Neural cell (in vitro differentiated cells): ENCODE measurements at regions not wholly inside any gene's neighbourhood (a gene's known extent, or its start where the extent isn't known, plus 50 kb on each side); places are given as distances from the start of the nearest gene placed in this dataset.
A peak's percentile ranks its signal among the peaks of the same experiment; 100 is the strongest.

Experiments used
- EP300 ChIP-seq: fragments of 450-650 bp; conservative IDR thresholded peaks from 2 replicates; pipeline ENCODE4 v1.6.1; 2014; ENCODE audit warnings: antibody characterized with exemption, mild to moderate bottlenecking, moderate library complexity; ENCODE audit not compliant: poor library complexity, severe bottlenecking
- EZH2 ChIP-seq: fragments of 200-600, 300-800 bp; shearing (Covaris generic), sonication (generic); IDR thresholded peaks from 2 replicates; pipeline ENCODE4 v1.6.1; 2014; ENCODE audit warnings: antibody characterized with exemption, low read length, borderline replicate concordance, mild to moderate bottlenecking; ENCODE audit not compliant: insufficient read depth, poor library complexity, severe bottlenecking
- POLR2AphosphoS5 ChIP-seq: IDR thresholded peaks from 2 replicates; pipeline ENCODE4 v1.6.1; 2012
- RAD21 ChIP-seq: fragments of 450-650 bp; conservative IDR thresholded peaks from 2 replicates; pipeline ENCODE4 v1.6.1; 2014; ENCODE audit warnings: antibody characterized with exemption, mild to moderate bottlenecking, moderate library complexity
- REST ChIP-seq: IDR thresholded peaks from 2 replicates; pipeline ENCODE4 v1.6.1; 2012; ENCODE audit warnings: borderline replicate concordance
- TAF1 ChIP-seq: IDR thresholded peaks from 2 replicates; pipeline ENCODE4 v1.6.1; 2012; ENCODE audit warnings: low read depth
- TF ChIP-seq, protein P1 (sequence below): fragments of 450-650 bp; IDR thresholded peaks from 2 replicates; pipeline ENCODE4 v1.5.1; 2014; ENCODE audit warnings: antibody characterized with exemption, mild to moderate bottlenecking, moderate library complexity; ENCODE audit not compliant: poor library complexity, severe bottlenecking

DNA sequence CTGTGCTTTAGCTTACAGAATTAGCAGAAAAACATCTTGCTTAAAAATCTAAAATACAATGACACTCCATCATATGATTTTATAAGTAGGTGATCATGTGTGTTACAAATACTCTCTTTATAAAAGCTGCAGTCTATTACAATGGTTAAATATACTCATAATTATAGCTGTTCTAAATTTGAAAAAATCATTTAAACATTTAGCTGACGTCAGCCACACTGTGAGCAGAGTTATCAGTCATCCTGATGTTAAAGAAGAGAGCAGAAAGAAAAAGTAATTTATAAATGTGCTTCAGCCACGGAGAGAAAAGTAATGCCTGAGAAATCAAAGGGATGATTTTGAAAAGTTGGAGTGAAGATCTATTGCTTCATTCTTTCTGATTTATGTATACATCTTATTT lies 1325.9 kb upstream of the B3GALT2 start:
- TF ChIP-seq, protein P1, sequence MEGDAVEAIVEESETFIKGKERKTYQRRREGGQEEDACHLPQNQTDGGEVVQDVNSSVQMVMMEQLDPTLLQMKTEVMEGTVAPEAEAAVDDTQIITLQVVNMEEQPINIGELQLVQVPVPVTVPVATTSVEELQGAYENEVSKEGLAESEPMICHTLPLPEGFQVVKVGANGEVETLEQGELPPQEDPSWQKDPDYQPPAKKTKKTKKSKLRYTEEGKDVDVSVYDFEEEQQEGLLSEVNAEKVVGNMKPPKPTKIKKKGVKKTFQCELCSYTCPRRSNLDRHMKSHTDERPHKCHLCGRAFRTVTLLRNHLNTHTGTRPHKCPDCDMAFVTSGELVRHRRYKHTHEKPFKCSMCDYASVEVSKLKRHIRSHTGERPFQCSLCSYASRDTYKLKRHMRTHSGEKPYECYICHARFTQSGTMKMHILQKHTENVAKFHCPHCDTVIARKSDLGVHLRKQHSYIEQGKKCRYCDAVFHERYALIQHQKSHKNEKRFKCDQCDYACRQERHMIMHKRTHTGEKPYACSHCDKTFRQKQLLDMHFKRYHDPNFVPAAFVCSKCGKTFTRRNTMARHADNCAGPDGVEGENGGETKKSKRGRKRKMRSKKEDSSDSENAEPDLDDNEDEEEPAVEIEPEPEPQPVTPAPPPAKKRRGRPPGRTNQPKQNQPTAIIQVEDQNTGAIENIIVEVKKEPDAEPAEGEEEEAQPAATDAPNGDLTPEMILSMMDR = no peak
- no peak for TF ChIP-seq REST
- TF ChIP-seq POLR2AphosphoS5 = no peak
- TF ChIP-seq EZH2 = no peak
- TF ChIP-seq RAD21 = no peak
- peak; percentile 7 for TF ChIP-seq EP300
- TF ChIP-seq TAF1 = no peak
